Amniotic epithelial cell (primary cell): ENCODE measurements at regions not wholly inside any gene's neighbourhood (a gene's known extent, or its start where the extent isn't known, plus 50 kb on each side); places are given as distances from the start of the nearest gene placed in this dataset.

Experiments used
- DNase-seq: peaks from one replicate; pipeline ENCODE4 v3.0.0-alpha.2; 2010; ENCODE audit warnings: low read depth

GRCh38 chr1:187091666-187092065 lies 262.9 kb downstream of the PLA2G4A start:
- DNase-seq = peak; percentile 46

DNA sequence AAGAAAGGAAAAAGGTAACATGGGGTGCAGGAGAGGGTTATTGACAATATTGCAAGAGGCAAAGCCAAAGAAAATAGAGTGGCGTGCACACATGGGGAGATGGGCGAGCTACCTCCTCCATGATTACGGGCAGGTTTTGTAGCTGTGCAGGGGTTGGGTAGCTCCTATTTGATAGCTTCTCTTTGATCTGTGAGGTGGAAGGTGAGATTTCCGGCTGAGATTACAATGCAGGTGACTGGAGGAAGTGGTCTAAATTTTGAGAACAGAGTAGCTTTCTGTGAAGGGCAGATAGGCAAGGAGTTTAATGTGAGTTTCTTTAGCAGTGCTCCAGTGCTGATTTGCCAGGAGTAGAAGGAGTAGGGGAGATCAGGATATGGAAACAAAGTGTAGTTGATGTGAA lies 263.4 kb downstream of the PLA2G4A start:
- DNase-seq = no peak

DNA sequence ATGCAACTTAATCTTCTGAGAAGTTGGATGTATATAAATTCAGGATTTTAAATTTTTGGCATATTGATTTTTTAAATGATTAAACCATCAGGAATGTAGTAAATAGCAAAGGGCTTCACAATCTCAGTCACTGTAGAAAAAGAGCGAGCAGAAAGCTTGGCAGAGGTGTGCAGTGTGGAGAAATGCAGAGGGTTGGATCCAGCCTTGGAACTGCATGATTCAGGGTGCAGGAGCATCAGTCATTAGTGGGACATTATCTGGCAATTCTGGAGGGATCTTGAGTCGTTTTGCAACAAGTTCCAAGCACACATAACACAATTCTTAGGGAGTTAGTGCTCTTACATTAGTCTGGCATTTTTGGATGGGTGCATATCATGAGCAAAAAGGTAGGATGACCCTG lies 267.9 kb downstream of the PLA2G4A start:
- peak; percentile 54 for DNase-seq

DNA sequence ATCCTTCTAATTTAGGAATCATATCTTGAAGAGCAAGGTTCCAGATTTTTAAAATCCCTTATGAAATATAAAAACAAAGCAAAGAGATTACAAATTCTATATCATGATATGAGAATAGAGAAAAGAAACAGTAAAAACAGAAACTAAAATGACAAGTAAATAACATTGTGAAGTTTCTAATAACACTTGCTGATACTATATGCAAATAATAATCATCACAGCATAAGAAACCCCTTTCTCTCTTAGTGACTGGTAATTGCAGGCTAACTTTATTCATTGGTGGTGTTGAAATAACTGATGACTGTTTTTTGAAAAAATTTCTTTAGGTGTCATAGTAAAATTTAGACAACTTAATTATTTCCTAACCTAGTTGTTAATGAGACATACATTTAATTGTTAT lies 281.6 kb downstream of the PLA2G4A start:
- DNase-seq = no peak

GRCh38 chr1:187114792-187115191 lies 286.0 kb downstream of the PLA2G4A start:
- no peak for DNase-seq

DNA sequence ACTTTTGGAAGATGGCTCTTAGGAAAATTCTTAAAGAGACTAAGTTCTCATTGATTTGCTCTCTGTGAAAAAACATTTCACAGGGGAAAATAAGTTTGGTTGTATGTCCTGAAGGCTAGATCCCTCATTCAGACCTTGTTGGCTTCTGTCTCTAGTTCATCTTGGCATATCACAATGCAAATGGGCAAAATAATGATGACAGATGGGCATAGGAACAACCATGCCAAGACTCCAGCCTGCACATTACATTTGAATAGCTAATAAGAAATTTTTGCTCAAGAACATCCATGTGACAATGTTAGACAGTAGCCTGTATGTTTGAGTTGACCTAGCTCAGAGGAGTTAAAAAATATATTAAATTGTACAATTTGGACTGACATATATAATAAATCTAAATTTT lies 292.9 kb downstream of the PLA2G4A start:
- no peak for DNase-seq

- no peak for DNase-seq
Observed at GRCh38 chr1:187122566-187122965, 293.8 kb downstream of the PLA2G4A start.

DNA sequence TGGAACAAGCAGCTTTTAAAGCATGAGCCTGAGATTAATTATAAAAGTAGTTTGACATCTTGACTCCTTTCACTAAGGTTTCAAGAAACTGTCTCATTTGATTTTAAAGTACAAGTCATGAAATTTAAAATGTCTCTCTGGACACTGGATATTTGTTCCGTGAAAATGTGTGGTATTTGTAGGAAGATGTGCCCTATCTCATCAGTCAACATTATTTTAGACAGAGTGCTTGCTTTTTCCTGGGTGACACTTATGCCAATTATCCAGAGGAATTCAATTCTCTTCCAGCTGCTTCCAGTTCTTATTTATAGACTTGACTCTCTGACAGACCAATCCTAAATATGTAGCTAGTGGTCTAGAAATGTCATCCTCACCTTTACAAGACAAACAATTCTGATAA lies 300.4 kb downstream of the PLA2G4A start:
- no peak for DNase-seq

DNA sequence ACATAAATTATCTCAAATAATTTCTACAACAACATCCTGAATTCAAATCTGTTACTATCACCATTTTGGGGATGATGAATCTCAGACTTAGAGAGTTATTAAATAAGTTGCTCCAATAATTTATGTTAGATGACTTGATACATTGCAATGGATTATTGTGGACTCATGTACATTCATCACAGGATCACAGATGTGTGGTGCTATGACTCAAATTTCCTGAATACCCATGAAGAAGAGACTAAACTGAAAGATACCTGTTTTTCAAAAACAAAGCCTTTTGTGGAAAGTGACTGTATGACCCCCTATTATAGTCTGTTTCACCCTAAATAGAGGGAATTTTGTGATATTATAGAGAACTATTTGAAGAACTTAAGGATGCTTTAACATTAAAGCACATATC lies 315.0 kb downstream of the PLA2G4A start:
- DNase-seq = no peak

- no peak for DNase-seq
Observed at GRCh38 chr1:187146388-187146787, 317.6 kb downstream of the PLA2G4A start.

DNA sequence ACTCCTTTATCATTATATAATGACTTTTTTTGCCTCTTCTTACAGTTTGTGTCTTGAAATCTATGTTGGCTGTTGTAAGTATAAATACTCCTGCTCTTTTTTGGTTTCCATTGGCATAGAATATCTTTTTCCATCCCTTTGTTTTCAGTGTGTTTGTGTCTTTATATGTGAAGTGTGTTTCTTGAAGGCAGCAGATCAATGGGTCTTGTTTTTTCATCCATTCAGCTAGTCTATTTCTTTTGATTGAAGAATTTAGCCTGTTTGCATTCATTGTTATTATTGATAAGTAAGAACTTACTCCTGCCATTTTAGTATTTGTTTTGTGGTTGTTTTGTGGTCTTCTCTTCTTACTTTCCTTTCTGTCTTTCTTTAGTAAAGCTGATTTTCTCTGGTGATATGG lies 322.8 kb downstream of the PLA2G4A start:
- DNase-seq = no peak

- no peak for DNase-seq
Observed at GRCh38 chr1:187153047-187153446, 324.3 kb downstream of the PLA2G4A start.

DNA sequence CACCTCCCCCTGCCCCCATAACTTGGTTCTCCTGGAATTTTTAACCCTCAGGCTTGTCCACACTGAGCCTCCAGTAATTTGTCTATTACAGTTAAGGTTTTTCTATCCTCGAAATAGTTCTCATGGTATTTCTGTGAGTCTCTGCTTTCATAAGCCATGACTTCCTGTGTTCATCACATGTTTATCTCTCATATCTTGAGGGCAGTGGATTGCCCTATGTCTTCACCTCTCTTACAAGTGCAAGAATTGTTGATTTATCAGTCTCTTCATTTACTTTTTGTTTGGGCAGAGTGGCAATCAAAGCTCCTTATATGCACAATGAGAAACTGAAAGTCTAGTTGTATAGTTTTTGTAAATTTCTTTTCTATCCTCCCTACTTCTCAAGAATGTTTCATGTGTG lies 328.4 kb downstream of the PLA2G4A start:
- DNase-seq = peak; percentile 69

DNA sequence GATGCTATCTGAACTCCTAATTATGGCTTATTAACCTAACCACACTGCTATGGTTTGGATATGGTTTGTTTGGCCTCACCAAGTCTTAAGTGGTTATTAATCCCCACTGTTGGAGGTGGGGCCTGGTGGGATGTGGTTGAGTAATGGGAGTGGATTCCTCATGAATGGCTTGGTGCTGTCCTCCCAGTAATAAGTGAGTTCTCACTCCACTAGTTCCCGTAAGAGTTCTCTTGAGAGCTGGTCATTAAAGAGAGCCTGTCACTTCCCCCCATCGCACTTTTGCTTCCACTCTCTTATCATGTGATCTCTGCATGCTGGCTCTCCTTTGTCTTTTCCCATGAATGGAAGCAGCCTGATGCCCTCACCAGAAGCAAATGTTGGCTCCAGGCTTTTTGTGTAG lies 328.8 kb downstream of the PLA2G4A start:
- no peak for DNase-seq

DNA sequence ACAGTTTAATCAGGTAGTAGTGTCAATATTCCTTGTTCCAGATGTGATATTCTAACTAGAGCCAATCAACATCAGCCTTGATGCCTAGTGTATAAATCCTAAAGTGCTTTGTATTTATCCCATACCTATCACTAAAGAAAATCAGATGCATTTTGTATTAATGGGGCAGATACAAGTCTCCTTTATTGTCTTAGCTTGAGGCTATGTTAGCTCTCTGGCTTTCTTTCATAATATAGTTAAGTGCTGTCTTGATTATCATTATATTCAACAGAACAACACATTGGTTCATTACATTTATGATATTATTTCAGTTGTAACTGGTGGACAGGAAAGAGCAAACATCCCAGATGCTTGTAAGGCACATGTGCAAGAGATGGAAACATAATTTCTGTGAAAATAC lies 338.8 kb downstream of the PLA2G4A start:
- no peak for DNase-seq

- DNase-seq = no peak
Observed at GRCh38 chr1:187168297-187168696, 339.5 kb downstream of the PLA2G4A start.

- DNase-seq = no peak
Observed at GRCh38 chr1:187185389-187185788, 356.6 kb downstream of the PLA2G4A start.

DNA sequence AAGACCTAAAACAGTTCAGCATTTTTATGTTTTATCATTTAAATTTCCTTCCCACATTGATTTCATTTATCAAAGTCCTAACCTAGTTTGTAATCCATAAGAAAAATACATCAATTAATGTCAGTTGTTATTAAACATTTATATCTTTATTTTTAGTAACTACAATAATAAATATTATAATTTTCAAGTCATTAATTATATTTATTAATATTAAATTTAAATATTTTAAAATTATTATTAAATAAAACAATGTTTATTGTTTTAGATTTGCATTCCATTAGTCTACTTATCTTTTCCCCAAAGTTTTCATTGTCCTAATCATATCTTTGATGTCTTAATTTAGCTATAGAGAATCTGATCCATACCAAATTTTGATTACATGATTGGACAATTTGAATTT lies 368.9 kb downstream of the PLA2G4A start:
- DNase-seq = no peak

- peak; percentile 75 for DNase-seq
Observed at GRCh38 chr1:187203257-187203656, 374.5 kb downstream of the PLA2G4A start.

DNA sequence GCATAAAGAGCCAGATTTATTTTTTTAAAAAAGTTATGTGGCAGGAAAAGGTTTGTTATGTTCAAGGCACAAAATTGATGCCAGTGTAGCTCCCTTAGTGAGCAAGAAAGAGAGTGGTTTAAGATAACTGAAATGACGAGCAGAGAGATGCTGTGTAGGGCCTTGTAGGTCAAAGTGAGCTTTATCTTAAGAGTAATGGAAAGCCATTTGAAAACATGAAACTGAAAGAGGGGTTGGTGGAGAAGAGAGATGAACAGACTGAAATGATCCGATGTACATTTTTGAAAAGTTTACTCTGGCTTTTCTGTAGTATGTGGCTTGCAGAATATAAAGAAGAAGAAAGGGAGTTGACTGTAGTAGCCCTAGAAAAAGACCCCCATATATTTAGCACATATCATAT lies 383.6 kb downstream of the PLA2G4A start:
- DNase-seq = no peak

DNA sequence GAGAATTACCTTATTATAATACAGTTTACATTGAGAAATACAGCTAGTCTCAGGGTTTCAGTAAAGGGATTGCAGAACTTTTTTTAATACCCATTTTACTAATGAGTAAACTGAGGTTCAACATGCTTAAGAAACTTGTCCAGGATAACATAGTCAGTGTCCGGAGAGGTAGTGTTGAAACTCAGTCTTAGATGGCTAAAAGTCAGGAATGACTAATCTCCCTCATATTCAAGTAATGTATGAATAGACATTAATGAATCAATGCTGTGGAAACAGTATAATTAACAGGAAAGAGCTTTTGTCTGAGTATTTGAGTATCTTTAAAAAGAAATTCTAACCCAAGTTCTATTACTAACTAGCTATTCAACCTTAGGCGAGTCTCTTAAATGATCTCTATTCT lies 397.6 kb downstream of the PLA2G4A start:
- DNase-seq = peak; percentile 85

DNA sequence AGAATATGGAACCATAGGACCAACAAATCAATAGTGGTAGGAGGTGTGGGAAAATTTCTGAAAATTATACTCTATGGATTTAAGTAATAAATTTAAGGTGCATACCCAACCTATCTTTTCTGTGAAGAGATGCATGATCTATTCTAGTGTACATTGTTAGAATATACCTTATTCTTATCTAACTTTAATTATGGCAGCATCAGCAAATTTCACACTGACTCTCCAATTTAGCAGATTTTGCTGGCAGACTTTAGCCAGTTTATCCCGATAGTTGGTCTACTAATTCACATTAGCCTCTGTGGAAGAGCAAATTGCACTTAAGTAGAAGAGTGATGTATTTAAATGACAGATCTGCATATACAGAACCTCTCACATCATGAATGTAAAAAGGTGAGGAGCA lies 400.0 kb downstream of the PLA2G4A start:
- DNase-seq = no peak

- no peak for DNase-seq
Observed at GRCh38 chr1:187229496-187229895, 400.7 kb downstream of the PLA2G4A start.

GRCh38 chr1:187234706-187235105 lies 406.0 kb downstream of the PLA2G4A start:
- DNase-seq = no peak

GRCh38 chr1:187236199-187236598 lies 407.4 kb downstream of the PLA2G4A start:
- DNase-seq = no peak
